Activated T-cell treated with anti-CD3 and anti-CD28 coated beads, Interleukin-2, amount 50 U/mL, for 72 hours (primary cell): ENCODE measurements at regions not wholly inside any gene's neighbourhood (a gene's known extent, or its start where the extent isn't known, plus 50 kb on each side); places are given as distances from the start of the nearest gene placed in this dataset.

Source experiments
- ATAC-seq, 2 donors: fragments of 150-1000 bp; cut with Tn5 transposase; replicated peaks in 1 of 2; 2 replicates each; pipeline ENCODE4 v1.10.0; 2021; ENCODE audit warnings: moderate library complexity in 2 of 2, mild to moderate bottlenecking in 1 of 2
- DNase-seq, 2 donors: peaks; one replicate each; pipeline ENCODE4 v3.0.0; 2021 to 2022; ENCODE audit warnings: mixed read lengths in 1 of 2
- H3K27ac Mint-ChIP-seq: one replicate; pipeline ENCODE4 v1.8.0; 2022; ENCODE audit warnings: mild to moderate bottlenecking, moderate library complexity, mixed read lengths
- H3K27me3 Mint-ChIP-seq: one replicate; pipeline ENCODE4 v1.8.0; 2022; ENCODE audit warnings: low read depth, mixed read lengths
- H3K36me3 Mint-ChIP-seq, 2 donors: one replicate each; pipeline ENCODE4 v1.8.0; 2022; ENCODE audit warnings: mixed read lengths in 2 of 2, mild to moderate bottlenecking in 1 of 2; ENCODE audit not compliant: insufficient read depth in 2 of 2
- H3K4me1 Mint-ChIP-seq: one replicate; pipeline ENCODE4 v1.8.0; 2022; ENCODE audit warnings: low read depth, mixed read lengths
- H3K4me3 Mint-ChIP-seq, 2 donors: one replicate each; pipeline ENCODE4 v1.8.0; 2022; ENCODE audit warnings: mild to moderate bottlenecking in 2 of 2, mixed read lengths in 2 of 2, moderate library complexity in 2 of 2
- H3K9me3 Mint-ChIP-seq, 2 donors: one replicate each; pipeline ENCODE4 v1.8.0; 2022; ENCODE audit warnings: mixed read lengths in 2 of 2

- Mint-ChIP-seq H3K36me3 (no peaks in the 10 kb centered on the region), H3K4me1 (no peaks in the 10 kb centered on the region)
Measured at GRCh38 chr3:153960458-153961074, 160.6 kb upstream of the ARHGEF26 start.

DNA sequence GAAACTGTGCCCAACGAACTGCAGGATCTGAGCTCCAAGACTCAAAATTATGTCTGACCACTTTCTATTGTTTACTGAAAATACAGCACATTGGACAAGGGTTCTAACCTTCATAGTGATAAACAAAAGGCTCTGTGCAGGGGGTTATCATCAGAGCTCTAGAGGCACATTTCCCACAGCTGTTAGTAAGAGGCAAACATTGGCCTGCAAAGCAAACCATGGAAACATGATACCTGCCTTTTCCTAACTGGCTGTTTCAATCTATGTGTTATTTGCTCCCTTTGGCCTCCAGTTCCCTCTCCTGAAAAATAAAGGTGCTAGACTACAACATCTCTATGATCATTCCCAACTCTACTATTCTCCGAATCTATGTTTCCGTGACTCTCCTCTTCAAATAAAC is 159.7 kb upstream of the ARHGEF26 start:
- Mint-ChIP-seq H3K27me3 (peaks cover 18% of the 10 kb centered on the region), H3K27ac (no peak overlapping the region), H3K36me3 (no peaks in the 10 kb centered on the region), H3K4me1 (no peaks in the 10 kb centered on the region), H3K4me3 (no peak overlapping the region), H3K9me3 (no peaks in the 10 kb centered on the region)
- DNase-seq (no peak), ATAC-seq (no peak)

More at GRCh38 chr3:153960458-153961074, 160.6 kb upstream of the ARHGEF26 start:
- H3K9me3 Mint-ChIP-seq: no peaks in the 10 kb centered on the region
- H3K27ac Mint-ChIP-seq: no peak overlapping the region
- peaks cover 18% of the 10 kb centered on the region for H3K27me3 Mint-ChIP-seq
- no peak overlapping the region for H3K4me3 Mint-ChIP-seq
- no peak for DNase-seq
- no peak for ATAC-seq

DNA sequence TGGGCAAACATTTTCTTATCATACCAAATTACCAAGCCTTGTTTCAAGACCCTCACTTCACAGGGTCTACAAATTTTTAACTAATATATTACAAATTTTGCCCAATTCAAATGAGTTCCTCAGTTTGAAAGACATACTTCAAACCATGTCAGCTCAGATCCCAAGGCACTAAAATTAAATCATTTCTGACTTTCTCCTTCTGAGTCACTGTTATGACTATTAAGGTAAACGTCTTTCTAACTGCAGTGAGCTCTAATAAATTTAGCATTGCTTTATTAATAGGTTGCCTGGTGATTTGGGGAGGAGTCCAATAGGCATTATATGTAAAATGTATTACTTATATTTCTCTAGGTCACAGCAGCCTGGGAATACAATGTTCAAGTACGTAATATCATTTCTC is 158.2 kb upstream of the ARHGEF26 start:
- DNase-seq: no peak
- peaks cover 24% of the 10 kb centered on the region for H3K27me3 Mint-ChIP-seq
- H3K36me3 Mint-ChIP-seq: no peaks in the 10 kb centered on the region
- no peak overlapping the region for H3K27ac Mint-ChIP-seq
- no peak for ATAC-seq
- H3K4me1 Mint-ChIP-seq: no peaks in the 10 kb centered on the region
- peaks cover 2% of the 10 kb centered on the region in 2 donors for H3K9me3 Mint-ChIP-seq
- no peak overlapping the region for H3K4me3 Mint-ChIP-seq

DNA sequence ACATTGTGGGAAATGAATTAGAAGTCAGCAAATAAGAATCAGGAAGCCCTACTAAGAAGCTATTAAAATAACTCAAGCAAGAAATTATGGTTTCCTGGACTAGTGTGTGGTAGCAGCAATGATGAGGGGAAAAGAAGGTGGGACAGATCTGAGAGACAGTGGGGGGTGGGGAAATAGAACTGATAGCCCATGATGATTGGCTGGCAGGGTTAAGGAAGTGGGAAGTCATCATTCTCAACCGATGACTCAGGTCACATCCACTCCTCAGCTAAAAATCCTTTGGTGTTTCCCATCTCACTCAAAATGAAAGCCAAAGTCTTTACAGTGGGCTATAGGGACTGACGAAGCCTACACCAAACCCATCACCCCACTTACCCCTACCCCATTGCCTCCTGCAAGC is 153.9 kb upstream of the ARHGEF26 start:
- Mint-ChIP-seq H3K4me3 (no peak overlapping the region), H3K27me3 (peaks cover 16% of the 10 kb centered on the region), H3K27ac (no peak overlapping the region), H3K9me3 (peaks cover 2% of the 10 kb centered on the region in 2 donors), H3K4me1 (no peaks in the 10 kb centered on the region), H3K36me3 (no peaks in the 10 kb centered on the region)
- ATAC-seq (peak in 1 of 2 donors; percentile 49), DNase-seq (no peak)

DNA sequence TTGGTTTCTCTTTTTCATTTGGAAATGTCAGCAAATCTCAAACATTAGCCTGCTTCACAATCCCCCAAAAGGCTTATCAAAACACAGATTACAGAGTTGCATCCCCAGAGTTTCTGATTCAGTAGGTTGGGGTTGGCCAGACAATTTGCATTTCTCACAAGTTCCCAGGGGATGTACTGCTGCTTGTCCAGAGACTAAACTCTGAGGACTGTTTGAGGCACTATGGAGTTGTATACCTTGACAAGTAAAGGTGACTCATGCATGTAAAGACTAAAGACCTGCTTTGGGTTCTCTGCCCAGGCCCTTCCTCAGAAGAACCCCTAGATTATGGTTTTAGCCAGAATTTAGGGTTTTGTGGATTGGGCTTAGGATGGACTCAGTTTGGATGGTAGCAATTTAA is 151.1 kb upstream of the ARHGEF26 start:
- no peaks in the 10 kb centered on the region for H3K36me3 Mint-ChIP-seq
- H3K27ac Mint-ChIP-seq: no peak overlapping the region
- peaks cover 2% of the 10 kb centered on the region in 2 donors for H3K9me3 Mint-ChIP-seq
- no peaks in the 10 kb centered on the region for H3K4me1 Mint-ChIP-seq
- peaks cover 19% of the 10 kb centered on the region for H3K27me3 Mint-ChIP-seq
- ATAC-seq (peak in 1 of 2 donors; percentile 17), DNase-seq (no peak)
- no peak overlapping the region for H3K4me3 Mint-ChIP-seq

GRCh38 chr3:153970741-153971347 is 150.3 kb upstream of the ARHGEF26 start:
- Mint-ChIP-seq H3K27me3 (peaks cover 19% of the 10 kb centered on the region), H3K4me1 (no peaks in the 10 kb centered on the region), H3K36me3 (no peaks in the 10 kb centered on the region), H3K9me3 (peaks cover 2% of the 10 kb centered on the region in 2 donors), H3K4me3 (no peak overlapping the region), H3K27ac (no peak overlapping the region)
- ATAC-seq (no peak), DNase-seq (no peak)

GRCh38 chr3:153972862-153973261 is 148.3 kb upstream of the ARHGEF26 start:
- ATAC-seq (peak in 1 of 2 donors; percentile 53), DNase-seq (no peak)
- Mint-ChIP-seq H3K36me3 (no peaks in the 10 kb centered on the region), H3K4me1 (no peaks in the 10 kb centered on the region), H3K27me3 (peaks cover 15% of the 10 kb centered on the region), H3K4me3 (no peak overlapping the region), H3K9me3 (no peaks in the 10 kb centered on the region), H3K27ac (no peak overlapping the region)

- no peak for ATAC-seq
- Mint-ChIP-seq H3K4me1 (no peaks in the 10 kb centered on the region), H3K4me3 (no peak overlapping the region), H3K27ac (no peak overlapping the region), H3K9me3 (no peaks in the 10 kb centered on the region), H3K27me3 (peaks cover 11% of the 10 kb centered on the region), H3K36me3 (no peaks in the 10 kb centered on the region)
- no peak for DNase-seq
Measured at GRCh38 chr3:153973722-153974265, 147.4 kb upstream of the ARHGEF26 start.

DNA sequence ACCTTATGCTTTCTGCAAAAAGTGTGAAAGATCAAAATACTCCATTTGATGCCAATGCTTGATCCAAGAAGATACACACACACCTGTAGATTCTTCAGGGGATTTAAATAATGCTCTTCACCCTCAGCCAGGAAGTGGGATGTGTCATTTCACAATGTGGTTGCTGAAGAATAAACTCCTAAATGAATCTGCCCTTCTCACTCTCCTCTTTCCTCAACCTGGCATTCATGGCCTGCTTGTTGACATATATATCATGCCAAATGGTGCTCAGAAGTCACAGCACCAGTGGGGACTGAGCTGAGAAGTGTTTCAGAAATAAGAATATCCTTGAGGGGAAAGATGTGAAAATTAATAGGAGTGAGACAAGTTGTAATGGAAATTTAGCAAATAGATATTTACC is 146.6 kb upstream of the ARHGEF26 start:
- Mint-ChIP-seq H3K36me3 (no peaks in the 10 kb centered on the region), H3K27me3 (peaks cover 11% of the 10 kb centered on the region), H3K4me1 (no peaks in the 10 kb centered on the region), H3K4me3 (no peak overlapping the region), H3K9me3 (no peaks in the 10 kb centered on the region), H3K27ac (no peak overlapping the region)
- DNase-seq (no peak), ATAC-seq (peak in 1 of 2 donors; percentile 56)

DNA sequence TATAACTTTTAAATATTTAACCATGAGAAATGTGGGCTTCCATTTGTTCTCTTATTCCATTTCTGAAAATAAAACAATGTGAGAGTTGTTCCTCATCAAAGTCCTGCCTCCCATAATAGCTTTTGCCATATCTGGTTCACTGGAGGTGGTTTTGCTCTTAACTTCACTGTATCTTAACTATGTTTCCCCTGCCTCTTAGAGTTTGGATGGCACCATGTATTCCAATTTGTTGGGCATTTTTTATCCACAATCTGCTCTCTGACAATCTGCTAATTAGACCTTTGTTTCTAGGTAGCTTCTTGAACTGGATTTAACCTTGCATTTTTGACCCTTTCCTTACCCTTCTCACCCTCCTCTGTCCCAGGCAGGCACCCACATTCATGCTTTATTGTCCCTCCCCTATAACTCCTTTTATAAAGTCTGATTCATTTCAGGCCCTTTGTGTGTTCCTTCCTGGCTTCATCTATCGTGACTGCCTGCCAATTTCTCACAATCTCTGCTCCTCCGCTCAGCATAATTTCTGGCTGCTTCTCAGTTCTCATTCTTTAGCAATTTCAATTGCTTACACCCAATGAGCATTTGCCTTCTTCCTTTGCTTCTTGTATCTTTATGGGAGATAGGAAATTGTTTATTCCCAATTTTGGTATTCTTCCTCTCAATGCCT is 144.2 kb upstream of the ARHGEF26 start:
- no peak for ATAC-seq
- DNase-seq: no peak
- Mint-ChIP-seq H3K4me1 (no peaks in the 10 kb centered on the region), H3K4me3 (no peak overlapping the region), H3K27me3 (peaks cover 11% of the 10 kb centered on the region), H3K27ac (no peak overlapping the region), H3K9me3 (no peaks in the 10 kb centered on the region), H3K36me3 (no peaks in the 10 kb centered on the region)

DNA sequence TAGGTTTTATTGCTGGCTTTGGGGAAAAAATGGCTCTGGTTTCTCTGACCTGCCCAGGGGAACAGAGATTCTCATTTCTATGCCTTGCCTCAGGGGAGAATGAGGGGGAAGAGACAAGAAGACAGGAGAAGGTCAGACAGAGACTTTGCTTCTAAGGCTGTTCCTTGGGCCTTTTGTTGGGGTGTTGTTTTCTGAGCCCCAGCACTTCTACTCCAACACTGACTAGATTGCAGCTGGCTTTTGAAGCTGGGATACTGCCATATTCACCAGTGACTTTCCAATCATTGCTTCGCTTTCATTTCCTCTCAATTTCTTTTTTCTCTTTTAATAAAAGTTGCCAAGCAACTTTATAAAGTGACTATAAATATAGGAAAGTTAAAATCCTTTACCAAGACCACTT is 143.2 kb upstream of the ARHGEF26 start:
- H3K4me1 Mint-ChIP-seq: no peaks in the 10 kb centered on the region
- H3K36me3 Mint-ChIP-seq: no peaks in the 10 kb centered on the region
- H3K4me3 Mint-ChIP-seq: no peak overlapping the region
- H3K27ac Mint-ChIP-seq: no peak overlapping the region
- no peaks in the 10 kb centered on the region for H3K9me3 Mint-ChIP-seq
- no peak for ATAC-seq
- DNase-seq: no peak
- peaks cover 2% of the 10 kb centered on the region for H3K27me3 Mint-ChIP-seq

DNA sequence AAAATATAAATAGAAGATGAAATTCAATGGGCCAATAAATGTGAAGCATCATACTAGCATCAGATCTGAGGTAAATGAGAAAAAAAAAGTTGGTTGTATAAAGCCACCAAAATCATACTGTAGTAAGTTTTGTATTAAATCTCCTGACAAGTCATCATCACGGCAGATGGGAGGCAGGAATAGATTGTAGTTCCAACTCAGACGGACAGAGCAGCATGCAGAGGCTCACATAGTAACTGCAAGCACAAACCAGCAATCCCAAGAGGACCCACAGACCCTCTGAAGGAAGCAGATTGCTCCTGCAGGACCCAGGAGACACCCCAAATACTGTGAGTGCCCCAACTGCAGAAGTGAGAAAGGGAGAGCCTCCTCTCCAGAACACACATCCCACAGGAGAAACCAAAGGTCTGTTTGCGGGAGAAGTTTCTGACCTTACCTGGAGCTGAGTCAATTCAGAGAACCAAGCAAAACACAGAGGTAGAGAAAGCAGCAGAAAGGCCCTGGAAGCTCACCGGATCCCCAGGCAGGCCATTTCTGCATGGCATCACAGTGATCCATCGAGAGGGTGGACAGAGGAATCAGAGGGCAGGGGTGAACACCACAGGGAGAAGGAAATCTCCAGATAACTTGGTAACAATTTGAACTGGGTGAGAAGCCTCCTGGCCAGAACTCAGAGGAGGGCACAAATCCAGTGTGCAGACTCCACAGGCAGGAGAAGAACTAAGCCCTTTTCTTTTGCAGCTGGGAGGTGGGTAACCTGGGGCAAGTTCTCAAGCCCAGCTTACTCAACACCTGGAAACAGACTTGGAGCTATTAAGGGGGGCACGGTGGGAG is 141.6 kb upstream of the ARHGEF26 start:
- Mint-ChIP-seq H3K27me3 (no peaks in the 10 kb centered on the region), H3K4me3 (no peak overlapping the region)
- ATAC-seq: no peak

DNA sequence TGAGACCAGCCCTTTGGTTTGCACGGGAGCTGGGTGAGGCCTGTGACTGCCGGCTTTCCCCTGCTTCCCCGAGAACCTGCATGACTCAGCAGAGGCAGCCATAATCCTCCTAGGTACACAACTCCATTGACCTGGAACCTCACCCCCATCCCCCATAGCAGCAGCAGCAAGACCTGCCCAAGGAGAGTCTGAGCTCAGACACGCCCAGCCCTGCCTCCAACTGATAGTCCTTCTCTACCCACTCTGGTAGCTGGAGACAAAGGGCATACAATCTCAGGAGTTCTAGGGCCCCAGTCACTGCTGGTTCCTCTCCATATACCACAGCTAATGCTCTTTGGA is 141.0 kb upstream of the ARHGEF26 start:
- Mint-ChIP-seq H3K36me3 (no peaks in the 10 kb centered on the region), H3K27ac (no peak overlapping the region), H3K27me3 (no peaks in the 10 kb centered on the region), H3K9me3 (no peaks in the 10 kb centered on the region), H3K4me1 (no peaks in the 10 kb centered on the region), H3K4me3 (no peak overlapping the region)
- no peak for DNase-seq
- no peak for ATAC-seq

More for the DNA sequence above, 141.6 kb upstream of the ARHGEF26 start:
- Mint-ChIP-seq H3K36me3 (no peaks in the 10 kb centered on the region), H3K9me3 (no peaks in the 10 kb centered on the region), H3K27ac (no peak overlapping the region), H3K4me1 (no peaks in the 10 kb centered on the region)
- DNase-seq: no peak
